Osteocyte (in vitro differentiated cells): ENCODE measurements at regions not wholly inside any gene's neighbourhood (a gene's known extent, or its start where the extent isn't known, plus 50 kb on each side); places are given as distances from the start of the nearest gene placed in this dataset.

Experiments used
- DNase-seq: peaks from one replicate; pipeline ENCODE4 v3.0.0; 2021; ENCODE audit warnings: mixed read lengths; ENCODE audit not compliant: unreplicated experiment; ENCODE audit errors: extremely low spot score
- H3K27ac Mint-ChIP-seq: one replicate; pipeline ENCODE4 v1.8.0; 2021; ENCODE audit warnings: mild to moderate bottlenecking, mixed read lengths; ENCODE audit not compliant: unreplicated experiment
- H3K27me3 Mint-ChIP-seq: one replicate; pipeline ENCODE4 v1.8.0; 2021; ENCODE audit warnings: mixed read lengths; ENCODE audit not compliant: unreplicated experiment
- H3K36me3 Mint-ChIP-seq: one replicate; pipeline ENCODE4 v1.8.0; 2021; ENCODE audit warnings: mixed read lengths; ENCODE audit not compliant: unreplicated experiment
- H3K4me1 Mint-ChIP-seq: one replicate; pipeline ENCODE4 v1.8.0; 2021; ENCODE audit warnings: mixed read lengths; ENCODE audit not compliant: unreplicated experiment
- H3K4me3 Mint-ChIP-seq: one replicate; pipeline ENCODE4 v1.8.0; 2021; ENCODE audit warnings: mild to moderate bottlenecking, moderate library complexity, mixed read lengths; ENCODE audit not compliant: unreplicated experiment
- H3K9me3 Mint-ChIP-seq: one replicate; pipeline ENCODE4 v1.8.0; 2021; ENCODE audit warnings: mixed read lengths; ENCODE audit not compliant: unreplicated experiment
- CTCF ChIP-seq: fragments of 200-600 bp; sonication (generic); IDR thresholded peaks from 2 replicates; pipeline ENCODE4 v1.5.0; 2021; ENCODE audit warnings: antibody characterized with exemption, mild to moderate bottlenecking, moderate library complexity

- Mint-ChIP-seq H3K4me1 (peaks cover 47% of the 10 kb centered on the region), H3K27ac (peak overlapping the region; percentile 94), H3K36me3 (no peaks in the 10 kb centered on the region), H3K4me3 (peak overlapping the region; percentile 92), H3K9me3 (no peaks in the 10 kb centered on the region), H3K27me3 (no peaks in the 10 kb centered on the region)
- DNase-seq: no peak
- TF ChIP-seq CTCF: no peak
These were observed 58.0 kb upstream of the GSE1 start for GRCh38 chr16:85554889-85555718.

- no peak for DNase-seq
- H3K9me3 Mint-ChIP-seq: no peaks in the 10 kb centered on the region
- H3K27me3 Mint-ChIP-seq: no peaks in the 10 kb centered on the region
- H3K27ac Mint-ChIP-seq: peak overlapping the region; percentile 94
- peak overlapping the region; percentile 92 for H3K4me3 Mint-ChIP-seq
- H3K4me1 Mint-ChIP-seq: peaks cover 50% of the 10 kb centered on the region
- no peaks in the 10 kb centered on the region for H3K36me3 Mint-ChIP-seq
- no peak for TF ChIP-seq CTCF
These were observed 57.2 kb upstream of the GSE1 start for GRCh38 chr16:85555719-85556455.

GRCh38 chr16:85556456-85557082 is 56.6 kb upstream of the GSE1 start:
- no peaks in the 10 kb centered on the region for H3K36me3 Mint-ChIP-seq
- H3K4me1 Mint-ChIP-seq: peaks cover 49% of the 10 kb centered on the region
- no peaks in the 10 kb centered on the region for H3K27me3 Mint-ChIP-seq
- H3K9me3 Mint-ChIP-seq: no peaks in the 10 kb centered on the region
- no peak for TF ChIP-seq CTCF
- peak overlapping the region; percentile 85 for H3K27ac Mint-ChIP-seq
- no peak for DNase-seq
- peak overlapping the region; percentile 77 for H3K4me3 Mint-ChIP-seq

- peak; percentile 46 for TF ChIP-seq CTCF
- H3K36me3 Mint-ChIP-seq: no peaks in the 10 kb centered on the region
- DNase-seq: no peak
- H3K4me3 Mint-ChIP-seq: peak overlapping the region; percentile 77
- peaks cover 53% of the 10 kb centered on the region for H3K4me1 Mint-ChIP-seq
- H3K27ac Mint-ChIP-seq: peak overlapping the region; percentile 85
- H3K9me3 Mint-ChIP-seq: no peaks in the 10 kb centered on the region
- no peaks in the 10 kb centered on the region for H3K27me3 Mint-ChIP-seq
These were observed 55.8 kb upstream of the GSE1 start for GRCh38 chr16:85557083-85557970.
